ENCODE measurements at regions not wholly inside any gene's neighbourhood (a gene's known extent, or its start where the extent isn't known, plus 50 kb on each side); places are given as distances from the start of the nearest gene placed in this dataset.

GRCh38 chr7:156155988-156156733 is 343.9 kb upstream of the SHH start:
- no peak overlapping the region for H3K4me3 Mint-ChIP-seq
- H3K4me1 Mint-ChIP-seq: no peaks in the 10 kb centered on the region
- DNase-seq: no peak
- intact Hi-C loops (cut with micrococcal nuclease): no loop called here
- no peaks in the 10 kb centered on the region for H3K36me3 Mint-ChIP-seq (ENCODE audit: low read depth)
- no peaks in the 10 kb centered on the region for H3K27me3 Mint-ChIP-seq
- H3K9me3 Mint-ChIP-seq: no peaks in the 10 kb centered on the region
- H3K27ac Mint-ChIP-seq: no peak overlapping the region

GRCh38 chr7:156153590-156153989 is 341.3 kb upstream of the SHH start:
- Mint-ChIP-seq H3K4me1 (no peaks in the 10 kb centered on the region), H3K36me3 (ENCODE audit: low read depth) (no peaks in the 10 kb centered on the region), H3K27ac (no peak overlapping the region), H3K27me3 (no peaks in the 10 kb centered on the region), H3K9me3 (no peaks in the 10 kb centered on the region), H3K4me3 (no peak overlapping the region)
- DNase-seq: no peak
- intact Hi-C loops (cut with micrococcal nuclease): no loop called here

- Mint-ChIP-seq H3K27ac (no peak overlapping the region), H3K4me3 (no peak overlapping the region), H3K27me3 (no peaks in the 10 kb centered on the region), H3K9me3 (no peaks in the 10 kb centered on the region), H3K4me1 (no peaks in the 10 kb centered on the region), H3K36me3 (ENCODE audit: low read depth) (no peaks in the 10 kb centered on the region)
- intact Hi-C loops (cut with micrococcal nuclease): no loop called here
- DNase-seq: no peak
Observed at GRCh38 chr7:156152390-156152789, 340.1 kb upstream of the SHH start.

- intact Hi-C loops (cut with micrococcal nuclease): no loop called here
- DNase-seq: no peak
- Mint-ChIP-seq H3K4me3 (no peak overlapping the region), H3K36me3 (ENCODE audit: low read depth) (no peaks in the 10 kb centered on the region), H3K27me3 (no peaks in the 10 kb centered on the region), H3K4me1 (no peaks in the 10 kb centered on the region), H3K27ac (no peak overlapping the region), H3K9me3 (no peaks in the 10 kb centered on the region)
Observed at GRCh38 chr7:156151658-156152057, 339.4 kb upstream of the SHH start.

GRCh38 chr7:156151078-156151477 is 338.8 kb upstream of the SHH start:
- no peaks in the 10 kb centered on the region for H3K27me3 Mint-ChIP-seq
- no peaks in the 10 kb centered on the region for H3K9me3 Mint-ChIP-seq
- H3K4me1 Mint-ChIP-seq: no peaks in the 10 kb centered on the region
- H3K27ac Mint-ChIP-seq: no peak overlapping the region
- intact Hi-C loops (cut with micrococcal nuclease): no loop called here
- no peak for DNase-seq
- H3K4me3 Mint-ChIP-seq: no peak overlapping the region
- no peaks in the 10 kb centered on the region for H3K36me3 Mint-ChIP-seq (ENCODE audit: low read depth)

GRCh38 chr7:156148995-156149394 is 336.7 kb upstream of the SHH start:
- no peak for DNase-seq
- intact Hi-C loops (cut with micrococcal nuclease): no loop called here
- H3K4me3 Mint-ChIP-seq: no peak overlapping the region
- H3K9me3 Mint-ChIP-seq: no peaks in the 10 kb centered on the region
- H3K27me3 Mint-ChIP-seq: no peaks in the 10 kb centered on the region
- H3K4me1 Mint-ChIP-seq: no peaks in the 10 kb centered on the region
- no peak overlapping the region for H3K27ac Mint-ChIP-seq
- no peaks in the 10 kb centered on the region for H3K36me3 Mint-ChIP-seq (ENCODE audit: low read depth)

- H3K27ac Mint-ChIP-seq: no peak overlapping the region
- no peaks in the 10 kb centered on the region for H3K27me3 Mint-ChIP-seq
- H3K9me3 Mint-ChIP-seq: no peaks in the 10 kb centered on the region
- no peak for DNase-seq
- H3K4me1 Mint-ChIP-seq: no peaks in the 10 kb centered on the region
- intact Hi-C loops (cut with micrococcal nuclease): no loop called here
- H3K36me3 Mint-ChIP-seq (ENCODE audit: low read depth): no peaks in the 10 kb centered on the region
- no peak overlapping the region for H3K4me3 Mint-ChIP-seq
Observed at GRCh38 chr7:156148547-156148946, 336.3 kb upstream of the SHH start.

- H3K9me3 Mint-ChIP-seq: no peaks in the 10 kb centered on the region
- no peak for DNase-seq
- intact Hi-C loops (cut with micrococcal nuclease): no loop called here
- no peak overlapping the region for H3K27ac Mint-ChIP-seq
- no peaks in the 10 kb centered on the region for H3K27me3 Mint-ChIP-seq
- no peaks in the 10 kb centered on the region for H3K4me1 Mint-ChIP-seq
- H3K36me3 Mint-ChIP-seq (ENCODE audit: low read depth): no peaks in the 10 kb centered on the region
- no peak overlapping the region for H3K4me3 Mint-ChIP-seq
Observed at GRCh38 chr7:156147756-156148504, 335.7 kb upstream of the SHH start.

- no peak overlapping the region for H3K4me3 Mint-ChIP-seq
- no peaks in the 10 kb centered on the region for H3K27me3 Mint-ChIP-seq
- no peaks in the 10 kb centered on the region for H3K4me1 Mint-ChIP-seq
- intact Hi-C loops (cut with micrococcal nuclease): no loop called here
- no peak for DNase-seq
- no peaks in the 10 kb centered on the region for H3K36me3 Mint-ChIP-seq (ENCODE audit: low read depth)
- no peak overlapping the region for H3K27ac Mint-ChIP-seq
- no peaks in the 10 kb centered on the region for H3K9me3 Mint-ChIP-seq
Observed at GRCh38 chr7:156147104-156147503, 334.8 kb upstream of the SHH start.

GRCh38 chr7:156145996-156146395 is 333.7 kb upstream of the SHH start:
- no peak for DNase-seq
- Mint-ChIP-seq H3K4me1 (no peaks in the 10 kb centered on the region), H3K27ac (no peak overlapping the region), H3K36me3 (ENCODE audit: low read depth) (no peaks in the 10 kb centered on the region), H3K4me3 (no peak overlapping the region), H3K9me3 (no peaks in the 10 kb centered on the region), H3K27me3 (no peaks in the 10 kb centered on the region)
- intact Hi-C loops (cut with micrococcal nuclease): no loop called here

GRCh38 chr7:156145184-156145583 is 332.9 kb upstream of the SHH start:
- intact Hi-C loops (cut with micrococcal nuclease): no loop called here
- no peak for DNase-seq
- H3K27me3 Mint-ChIP-seq: no peaks in the 10 kb centered on the region
- H3K9me3 Mint-ChIP-seq: no peaks in the 10 kb centered on the region
- no peak overlapping the region for H3K27ac Mint-ChIP-seq
- H3K4me1 Mint-ChIP-seq: no peaks in the 10 kb centered on the region
- H3K36me3 Mint-ChIP-seq (ENCODE audit: low read depth): no peaks in the 10 kb centered on the region
- no peak overlapping the region for H3K4me3 Mint-ChIP-seq

- Mint-ChIP-seq H3K4me1 (no peaks in the 10 kb centered on the region), H3K36me3 (ENCODE audit: low read depth) (no peaks in the 10 kb centered on the region), H3K27ac (no peak overlapping the region), H3K27me3 (no peaks in the 10 kb centered on the region), H3K9me3 (no peaks in the 10 kb centered on the region), H3K4me3 (no peak overlapping the region)
- intact Hi-C loops (cut with micrococcal nuclease): no loop called here
- DNase-seq: no peak
Observed at GRCh38 chr7:156143683-156144082, 331.4 kb upstream of the SHH start.

- Mint-ChIP-seq H3K9me3 (no peaks in the 10 kb centered on the region), H3K4me3 (no peak overlapping the region)
Observed at GRCh38 chr7:156143158-156143557, 330.9 kb upstream of the SHH start.

GRCh38 chr7:156141941-156142340 is 329.7 kb upstream of the SHH start:
- Mint-ChIP-seq H3K27me3 (no peaks in the 10 kb centered on the region), H3K36me3 (ENCODE audit: low read depth) (no peaks in the 10 kb centered on the region), H3K4me3 (no peak overlapping the region), H3K27ac (no peak overlapping the region), H3K9me3 (no peaks in the 10 kb centered on the region), H3K4me1 (no peaks in the 10 kb centered on the region)
- DNase-seq: no peak
- intact Hi-C loops (cut with micrococcal nuclease): no loop called here

More at GRCh38 chr7:156143158-156143557, 330.9 kb upstream of the SHH start:
- intact Hi-C loops (cut with micrococcal nuclease): no loop called here
- Mint-ChIP-seq H3K27ac (no peak overlapping the region), H3K36me3 (ENCODE audit: low read depth) (no peaks in the 10 kb centered on the region), H3K4me1 (no peaks in the 10 kb centered on the region), H3K27me3 (no peaks in the 10 kb centered on the region)
- DNase-seq: no peak
